WTC11 (cell line): ENCODE measurements at regions not wholly inside any gene's neighbourhood (a gene's known extent, or its start where the extent isn't known, plus 50 kb on each side); places are given as distances from the start of the nearest gene placed in this dataset.

ENCODE experiments used
- ATAC-seq: fragments of 200-7000 bp; cut with Tn5 transposase; 2 replicates; pipeline ENCODE4 v1.10.0; 2021; ENCODE audit warnings: mild to moderate bottlenecking, moderate library complexity
- CTCF ChIA-PET: fragments of 300-600 bp; sonication (Branson Sonifier 250); formaldehyde crosslinking; loops from one replicate; lab custom pipeline; 2021; ENCODE audit warnings: antibody characterized with exemption; lab: Charles Lee
- POLR2A ChIA-PET: fragments of 350-600 bp; sonication (Branson Sonifier 250); formaldehyde crosslinking; loops from one replicate; lab custom pipeline; 2021; ENCODE audit warnings: antibody characterized with exemption; lab: Charles Lee
- DNase-seq: peaks from one replicate; pipeline ENCODE4 v3.0.0; 2021; ENCODE audit warnings: low spot score
- H3K27ac Mint-ChIP-seq: 2 replicates; pipeline ENCODE4 v1.8.0; 2021; ENCODE audit warnings: mixed read lengths
- H3K27me3 Mint-ChIP-seq: 2 replicates; pipeline ENCODE4 v1.8.0; 2021; ENCODE audit warnings: low read depth, mild to moderate bottlenecking, moderate library complexity, mixed read lengths
- H3K36me3 Mint-ChIP-seq: 2 replicates; pipeline ENCODE4 v1.8.0; 2021; ENCODE audit warnings: mixed read lengths
- H3K4me1 Mint-ChIP-seq: 2 replicates; pipeline ENCODE4 v1.8.0; 2022; ENCODE audit warnings: mixed read lengths
- H3K4me3 Mint-ChIP-seq: 2 replicates; pipeline ENCODE4 v1.8.0; 2021; ENCODE audit warnings: mild to moderate bottlenecking, moderate library complexity, mixed read lengths
- H3K9me3 Mint-ChIP-seq: 2 replicates; pipeline ENCODE4 v1.8.0; 2021; ENCODE audit warnings: mixed read lengths
- AR ChIP-seq: fragments of 250-450 bp; sonication (Bioruptor Pico); IDR thresholded peaks from 2 replicates; pipeline ENCODE4 v1.9.0; 2021; ENCODE audit warnings: mild to moderate bottlenecking
- ELF4 ChIP-seq: sonication (generic); formaldehyde crosslinking; IDR thresholded peaks from 2 replicates; pipeline ENCODE4 v1.8.1; 2022; ENCODE audit warnings: low read depth, mild to moderate bottlenecking, moderate library complexity, missing genetic modification reagents
- ESRRA ChIP-seq: sonication (generic); formaldehyde crosslinking; IDR thresholded peaks from 2 replicates; pipeline ENCODE4 v1.8.1; 2022; ENCODE audit warnings: mild to moderate bottlenecking, missing genetic modification reagents, borderline replicate concordance
- GABPB1 ChIP-seq: sonication (generic); formaldehyde crosslinking; IDR thresholded peaks from 2 replicates; pipeline ENCODE4 v1.8.1; 2023; ENCODE audit warnings: mild to moderate bottlenecking, missing genetic modification reagents
- GTF2I ChIP-seq: fragments of 250-450 bp; sonication (Bioruptor Pico); conservative IDR thresholded peaks from 2 replicates; pipeline ENCODE4 v1.4.0; 2021; ENCODE audit warnings: mild to moderate bottlenecking
- JAZF1 ChIP-seq: fragments of 250-450 bp; sonication (Bioruptor Pico); IDR thresholded peaks from 2 replicates; pipeline ENCODE4 v1.9.0; 2021; ENCODE audit warnings: moderate library complexity, mild to moderate bottlenecking, inconsistent platforms
- MXD4 ChIP-seq: fragments of 250-450 bp; sonication (Bioruptor Pico); IDR thresholded peaks from 2 replicates; pipeline ENCODE4 v1.8.0; 2021; ENCODE audit warnings: mild to moderate bottlenecking, moderate library complexity, borderline replicate concordance
- NFATC4 ChIP-seq: fragments of 250-450 bp; sonication (Bioruptor Pico); IDR thresholded peaks from 2 replicates; pipeline ENCODE4 v1.9.0; 2021; ENCODE audit warnings: mild to moderate bottlenecking
- NR1H2 ChIP-seq: sonication (generic); formaldehyde crosslinking; IDR thresholded peaks from 2 replicates; pipeline ENCODE4 v1.9.0; 2021; ENCODE audit warnings: mild to moderate bottlenecking, moderate library complexity, missing genetic modification reagents
- NR3C1 ChIP-seq: sonication (generic); formaldehyde crosslinking; conservative IDR thresholded peaks from 2 replicates; pipeline ENCODE4 v1.8.1; 2023; ENCODE audit warnings: low read depth, mild to moderate bottlenecking, missing genetic modification reagents
- RELA ChIP-seq: sonication (generic); formaldehyde crosslinking; IDR thresholded peaks from 2 replicates; pipeline ENCODE4 v1.8.1; 2022; ENCODE audit warnings: missing genetic modification reagents, mild to moderate bottlenecking, borderline replicate concordance
- RORB ChIP-seq: fragments of 250-450 bp; sonication (Bioruptor Pico); IDR thresholded peaks from 2 replicates; pipeline ENCODE4 v1.9.0; 2021; ENCODE audit warnings: mild to moderate bottlenecking
- SOX15 ChIP-seq: fragments of 250-450 bp; sonication (Bioruptor Pico); IDR thresholded peaks from 2 replicates; pipeline ENCODE4 v1.9.0; 2021; ENCODE audit warnings: mild to moderate bottlenecking
- TCF7 ChIP-seq: sonication (generic); formaldehyde crosslinking; IDR thresholded peaks from 2 replicates; pipeline ENCODE4 v1.8.0; 2022; ENCODE audit warnings: mild to moderate bottlenecking, low read depth, missing genetic modification reagents, moderate library complexity
- ZBTB43 ChIP-seq: sonication (generic); formaldehyde crosslinking; IDR thresholded peaks from 2 replicates; pipeline ENCODE4 v1.8.1; 2023; ENCODE audit warnings: mild to moderate bottlenecking, missing genetic modification reagents
- ZNF121 ChIP-seq: sonication (generic); formaldehyde crosslinking; IDR thresholded peaks from 2 replicates; pipeline ENCODE4 v1.8.0; 2023; ENCODE audit warnings: missing genetic modification reagents
- ZNF317 ChIP-seq: sonication (generic); formaldehyde crosslinking; IDR thresholded peaks from 2 replicates; pipeline ENCODE4 v1.8.1; 2023; ENCODE audit warnings: low read depth, mild to moderate bottlenecking, moderate library complexity, missing genetic modification reagents, borderline replicate concordance
- ZNF425 ChIP-seq: fragments of 250-450 bp; sonication (Bioruptor Pico); conservative IDR thresholded peaks from 2 replicates; pipeline ENCODE4 v1.9.0; 2021; ENCODE audit warnings: mild to moderate bottlenecking
- TF ChIP-seq, protein P1 (sequence below): sonication (generic); formaldehyde crosslinking; IDR thresholded peaks from 2 replicates; pipeline ENCODE4 v1.8.0; 2022; ENCODE audit warnings: mild to moderate bottlenecking, missing genetic modification reagents
- TF ChIP-seq, protein P2 (sequence below): fragments of 250-450 bp; sonication (Bioruptor Pico); IDR thresholded peaks from 2 replicates; pipeline ENCODE4 v1.9.0; 2021; ENCODE audit warnings: moderate library complexity, mild to moderate bottlenecking, inconsistent platforms, borderline replicate concordance

GRCh38 chr16:74075393-74075792 lies 221.2 kb upstream of the PSMD7 start:
- DNase-seq, result no peak
- no peak overlapping the region for H3K4me3 Mint-ChIP-seq
- peaks cover 21% of the 10 kb centered on the region for H3K9me3 Mint-ChIP-seq
- peaks cover 15% of the 10 kb centered on the region for H3K36me3 Mint-ChIP-seq
- H3K4me1 Mint-ChIP-seq, result peaks cover 35% of the 10 kb centered on the region
- ChIA-PET POLR2A (no interaction called here), CTCF (no interaction called here)
- TF ChIP-seq ZNF425 (no peak), SOX15 (CRISPR knock-in tag) (no peak), ELF4 (no peak)
- H3K27ac Mint-ChIP-seq, result no peak overlapping the region
- no peaks in the 10 kb centered on the region for H3K27me3 Mint-ChIP-seq
- ATAC-seq, result no peak

DNA sequence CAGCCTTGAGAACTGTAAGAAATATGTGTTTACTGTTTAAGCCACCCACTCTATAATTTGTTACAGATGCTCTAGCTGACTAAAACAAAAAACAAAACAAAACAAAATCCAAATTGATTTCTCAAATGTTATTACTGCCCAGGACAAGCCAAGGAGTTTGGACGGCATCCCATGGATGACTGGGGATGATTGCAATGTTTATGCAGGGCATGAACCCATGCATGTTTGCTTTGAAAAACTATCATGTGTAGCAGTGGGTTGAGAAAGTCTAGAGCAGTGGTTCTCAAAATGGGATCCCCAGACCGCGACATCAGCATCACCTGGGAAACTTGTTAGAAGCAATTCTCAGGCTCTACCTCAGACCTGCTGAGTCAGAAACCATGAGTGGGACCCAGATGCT lies 223.2 kb upstream of the PSMD7 start:
- no peak for DNase-seq
- peaks cover 15% of the 10 kb centered on the region for H3K36me3 Mint-ChIP-seq
- H3K27me3 Mint-ChIP-seq, result no peaks in the 10 kb centered on the region
- no peak overlapping the region for H3K4me3 Mint-ChIP-seq
- TF ChIP-seq NR1H2, result no peak
- no peak for TF ChIP-seq NFATC4 (CRISPR knock-in tag)
- no peak for TF ChIP-seq MXD4 (CRISPR knock-in tag)
- TF ChIP-seq JAZF1, result no peak
- TF ChIP-seq, protein P1, sequence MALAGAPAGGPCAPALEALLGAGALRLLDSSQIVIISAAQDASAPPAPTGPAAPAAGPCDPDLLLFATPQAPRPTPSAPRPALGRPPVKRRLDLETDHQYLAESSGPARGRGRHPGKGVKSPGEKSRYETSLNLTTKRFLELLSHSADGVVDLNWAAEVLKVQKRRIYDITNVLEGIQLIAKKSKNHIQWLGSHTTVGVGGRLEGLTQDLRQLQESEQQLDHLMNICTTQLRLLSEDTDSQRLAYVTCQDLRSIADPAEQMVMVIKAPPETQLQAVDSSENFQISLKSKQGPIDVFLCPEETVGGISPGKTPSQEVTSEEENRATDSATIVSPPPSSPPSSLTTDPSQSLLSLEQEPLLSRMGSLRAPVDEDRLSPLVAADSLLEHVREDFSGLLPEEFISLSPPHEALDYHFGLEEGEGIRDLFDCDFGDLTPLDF (CRISPR knock-in tag), result no peak
- TF ChIP-seq NR3C1 (CRISPR knock-in tag), result no peak
- no peak for TF ChIP-seq ZNF425
- TF ChIP-seq SOX15 (CRISPR knock-in tag), result no peak
- TF ChIP-seq AR (CRISPR knock-in tag), result no peak
- no peak for TF ChIP-seq RORB (CRISPR knock-in tag)
- no peak for TF ChIP-seq RELA (CRISPR knock-in tag)
- ChIA-PET POLR2A (no interaction called here), CTCF (no interaction called here)
- no peak for ATAC-seq
- no peak overlapping the region for H3K27ac Mint-ChIP-seq
- H3K4me1 Mint-ChIP-seq, result peaks cover 24% of the 10 kb centered on the region
- H3K9me3 Mint-ChIP-seq, result peaks cover 21% of the 10 kb centered on the region

GRCh38 chr16:74071996-74072535 lies 224.5 kb upstream of the PSMD7 start:
- no peak for ATAC-seq
- TF ChIP-seq, protein P2, sequence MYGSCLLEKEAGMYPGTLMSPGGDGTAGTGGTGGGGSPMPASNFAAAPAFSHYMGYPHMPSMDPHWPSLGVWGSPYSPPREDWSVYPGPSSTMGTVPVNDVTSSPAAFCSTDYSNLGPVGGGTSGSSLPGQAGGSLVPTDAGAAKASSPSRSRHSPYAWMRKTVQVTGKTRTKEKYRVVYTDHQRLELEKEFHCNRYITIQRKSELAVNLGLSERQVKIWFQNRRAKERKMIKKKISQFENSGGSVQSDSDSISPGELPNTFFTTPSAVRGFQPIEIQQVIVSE (CRISPR knock-in tag), result no peak
- TF ChIP-seq JAZF1 (no peak), GABPB1 (CRISPR knock-in tag) (no peak), ZNF317 (CRISPR knock-in tag) (no peak), ZBTB43 (CRISPR knock-in tag) (no peak), TCF7 (CRISPR knock-in tag) (no peak), GTF2I (CRISPR knock-in tag) (no peak), ESRRA (CRISPR knock-in tag) (no peak), SOX15 (CRISPR knock-in tag) (no peak), ZNF121 (CRISPR knock-in tag) (no peak)
- H3K9me3 Mint-ChIP-seq, result peaks cover 21% of the 10 kb centered on the region
- POLR2A ChIA-PET, result no interaction called here
- H3K4me3 Mint-ChIP-seq, result no peak overlapping the region
- no peak for DNase-seq
- CTCF ChIA-PET, result no interaction called here
- peaks cover 15% of the 10 kb centered on the region for H3K36me3 Mint-ChIP-seq
- peaks cover 14% of the 10 kb centered on the region for H3K4me1 Mint-ChIP-seq
- no peak overlapping the region for H3K27ac Mint-ChIP-seq
- no peaks in the 10 kb centered on the region for H3K27me3 Mint-ChIP-seq
